IMR-90 (cell line): ENCODE measurements at regions not wholly inside any gene's neighbourhood (a gene's known extent, or its start where the extent isn't known, plus 50 kb on each side); places are given as distances from the start of the nearest gene placed in this dataset.
A peak's percentile ranks its signal among the peaks of the same experiment; 100 is the strongest.

Source experiments
- ATAC-seq: fragments of 200-7000 bp; cut with Tn5 transposase; 2 replicates; pipeline ENCODE4 v1.9.1; 2020; ENCODE audit warnings: low read depth, mild to moderate bottlenecking, moderate library complexity
- BruUV-seq: library from RNA; stranded (reverse); fragments of 400-500 nt; replicated peaks from 2 replicates; lab custom pipeline; 2021; lab: Mats Ljungman, UMichigan
- CTCF ChIA-PET: fragments of 300-600 bp; formaldehyde crosslinking; extraction: SDS; loops from one replicate; lab custom pipeline; 2021; ENCODE audit warnings: antibody characterized with exemption; lab: Yijun Ruan, JAX
- POLR2A ChIA-PET: fragments of 300-600 bp; sonication (Branson Sonifier 250); formaldehyde crosslinking; loops from one replicate; lab custom pipeline; 2022; ENCODE audit warnings: antibody characterized with exemption; ENCODE audit not compliant: unreplicated experiment; lab: Charles Lee
- DNase-seq: peaks from one replicate; pipeline ENCODE4 v3.0.0; 2013
- H2AFZ ChIP-seq: replicated peaks from 2 replicates; pipeline ENCODE3; 2013; ENCODE audit warnings: low read length, mild to moderate bottlenecking; ENCODE audit not compliant: poor library complexity
- H2AK5ac ChIP-seq: 2 replicates; pipeline ENCODE4 v1.6.1; 2013; ENCODE audit warnings: low read depth, low read length, inconsistent platforms
- H2AK9ac ChIP-seq: replicated peaks from 2 replicates; pipeline ENCODE3; 2013; ENCODE audit warnings: mild to moderate bottlenecking, low read depth, low read length, moderate library complexity; ENCODE audit not compliant: poor library complexity
- H2BK120ac ChIP-seq: 2 replicates; pipeline ENCODE4 v1.6.1; 2013; ENCODE audit warnings: low read depth, low read length, inconsistent platforms
- H2BK15ac ChIP-seq: 3 replicates; pipeline ENCODE4 v1.6.1; 2013; ENCODE audit warnings: low read depth, low read length, inconsistent platforms
- H2BK20ac ChIP-seq: 2 replicates; pipeline ENCODE4 v1.6.1; 2013; ENCODE audit warnings: low read depth, mild to moderate bottlenecking, inconsistent platforms, low read length, moderate library complexity
- H2BK5ac ChIP-seq: 2 replicates; pipeline ENCODE4 v1.6.1; 2013; ENCODE audit warnings: mild to moderate bottlenecking, low read depth, low read length, inconsistent platforms; ENCODE audit not compliant: poor library complexity, severe bottlenecking
- H3K14ac ChIP-seq: replicated peaks from 2 replicates; pipeline ENCODE4 v1.6.1; 2013; ENCODE audit warnings: low read depth, low read length, inconsistent platforms
- H3K18ac ChIP-seq: 2 replicates; pipeline ENCODE4 v1.6.1; 2013; ENCODE audit warnings: low read depth, low read length, control low read depth
- H3K23ac ChIP-seq: 2 replicates; pipeline ENCODE4 v1.6.1; 2013; ENCODE audit warnings: low read depth, low read length, inconsistent platforms
- H3K27ac ChIP-seq: 2 replicates; pipeline ENCODE4 v1.5.1; 2013; ENCODE audit warnings: mild to moderate bottlenecking, control low read depth, low read length; ENCODE audit not compliant: insufficient read depth
- H3K27me3 ChIP-seq: 2 replicates; pipeline ENCODE4 v1.6.1; 2013; ENCODE audit warnings: low read length; ENCODE audit not compliant: control insufficient read depth, insufficient read depth
- H3K36me3 ChIP-seq: 2 replicates; pipeline ENCODE4 v1.6.1; 2013; ENCODE audit warnings: low read length, mixed read lengths; ENCODE audit not compliant: control insufficient read depth, insufficient read depth
- H3K4ac ChIP-seq: 2 replicates; pipeline ENCODE4 v1.6.1; 2013; ENCODE audit warnings: low read depth, low read length, inconsistent platforms
- H3K4me1 ChIP-seq: 2 replicates; pipeline ENCODE4 v1.6.1; 2013; ENCODE audit warnings: low read length, mixed read lengths; ENCODE audit not compliant: control insufficient read depth, insufficient read depth
- H3K4me2 ChIP-seq: 2 replicates; pipeline ENCODE4 v1.6.1; 2013; ENCODE audit warnings: low read depth, mild to moderate bottlenecking, control low read depth, low read length, moderate library complexity
- H3K4me3 ChIP-seq: 2 replicates; pipeline ENCODE4 v1.5.1; 2013; ENCODE audit warnings: low read depth, mild to moderate bottlenecking, control low read depth, low read length, moderate library complexity; ENCODE audit not compliant: insufficient read depth
- H3K56ac ChIP-seq: 2 replicates; pipeline ENCODE4 v1.6.1; 2013; ENCODE audit warnings: low read length, inconsistent platforms; ENCODE audit not compliant: insufficient read depth; ENCODE audit errors: extremely low read depth
- H3K79me1 ChIP-seq, 2 experiments: 2 replicates each; pipeline ENCODE4 v1.6.1; 2013; ENCODE audit warnings: low read length in 2 of 2, inconsistent platforms in 1 of 2, low read depth in 1 of 2
- H3K9ac ChIP-seq: 2 replicates; pipeline ENCODE4 v1.6.1; 2013; ENCODE audit warnings: low read depth, low read length, control low read depth
- H3K9me1 ChIP-seq: 2 replicates; pipeline ENCODE4 v1.6.1; 2013; ENCODE audit warnings: low read length, inconsistent platforms; ENCODE audit not compliant: insufficient read depth
- H3K9me3 ChIP-seq: 2 replicates; pipeline ENCODE4 v1.6.1; 2013; ENCODE audit warnings: low read length; ENCODE audit not compliant: control insufficient read depth, insufficient read depth
- H4K20me1 ChIP-seq: 2 replicates; pipeline ENCODE4 v1.6.1; 2013; ENCODE audit warnings: low read length, inconsistent platforms; ENCODE audit not compliant: insufficient read depth
- H4K5ac ChIP-seq: 2 replicates; pipeline ENCODE4 v1.6.1; 2013; ENCODE audit warnings: mild to moderate bottlenecking, low read depth, low read length, control low read depth
- H4K8ac ChIP-seq, 2 experiments: 2 replicates each; pipeline ENCODE4 v1.6.1; 2013; ENCODE audit warnings: low read depth in 2 of 2, low read length in 2 of 2, control low read depth in 1 of 2, inconsistent platforms in 1 of 2
- H4K91ac ChIP-seq: 2 replicates; pipeline ENCODE4 v1.6.1; 2013; ENCODE audit warnings: low read depth, low read length, inconsistent platforms; ENCODE audit not compliant: insufficient read depth
- CEBPB ChIP-seq: IDR thresholded peaks from 2 replicates; pipeline ENCODE4 v1.6.1; 2012; ENCODE audit warnings: low read depth, low read length, improper control_type of control experiment
- WGBS, 2 experiments: methylation state at CpG; one replicate each; pipeline versions ENCODE4 v1.1.5 to v1.1.7; 2013; ENCODE audit warnings: missing lambda C conversion rate in 2 of 2; ENCODE audit not compliant: insufficient read length in 1 of 2; ENCODE audit errors: extremely low coverage in 2 of 2; 5-methylcytosine and 5-hydroxymethylcytosine counted together
- dilution Hi-C: fragments of 300-500 bp; cut with HindIII; formaldehyde crosslinking; loops from one replicate; pipeline ENCODE4 v1.14.3; 2018; ENCODE audit warnings: low sequenced_read_pairs; ENCODE audit not compliant: unreplicated experiment
- in situ Hi-C: fragments of 300-500 bp; cut with MboI; formaldehyde crosslinking; loops from 3 replicates; pipeline ENCODE4 v1.14.3; 2019; ENCODE audit warnings: low sequenced_read_pairs, inconsistent platforms, mixed read lengths
- intact Hi-C: fragments of 100-400 bp; cut with micrococcal nuclease; formaldehyde crosslinking; loops from 2 replicates; pipeline ENCODE4 v1.10.0; 2022

GRCh38 chr13:31072041-31072440, 89.7 kb downstream of the HSPH1 start:
- no peak overlapping the region for H2BK15ac ChIP-seq
- peak; percentile 41 for DNase-seq
- no peak overlapping the region for H3K56ac ChIP-seq
- H4K20me1 ChIP-seq = no peaks in the 10 kb centered on the region
- BruUV-seq = no TSS peak
- no peak for TF ChIP-seq CEBPB
- no peak overlapping the region for H2AK5ac ChIP-seq
- CTCF ChIA-PET = no interaction called here
- H4K8ac ChIP-seq = no peak overlapping the region
- 89% methylated on average over 3 of the region's 3 CpGs; no CpG with 5 or more reads in 1 of the 2 experiments for WGBS, 2 experiments
- H4K5ac ChIP-seq = no peak overlapping the region
- no peak overlapping the region for H4K91ac ChIP-seq
- POLR2A ChIA-PET = no interaction called here
- peaks cover 8% of the 10 kb centered on the region for H3K27me3 ChIP-seq
- H2BK5ac ChIP-seq = no peak overlapping the region
- H3K9me1 ChIP-seq = no peaks in the 10 kb centered on the region
- H2AK9ac ChIP-seq = no peak overlapping the region
- intact Hi-C loops (no loop called here), in situ Hi-C loops (no loop called here), dilution Hi-C loops (no loop called here)
- no peaks in the 10 kb centered on the region for H3K79me1 ChIP-seq
- no peak overlapping the region for H3K9ac ChIP-seq
- H3K23ac ChIP-seq = no peak overlapping the region
- no peak overlapping the region for H2BK120ac ChIP-seq
- H3K36me3 ChIP-seq = no peaks in the 10 kb centered on the region
- H2AFZ ChIP-seq = peak overlapping the region; percentile 71
- H3K4me1 ChIP-seq = no peaks in the 10 kb centered on the region; the same call in 1 of the 2 replicates
- ATAC-seq = peak; percentile 67; the same call in 1 of the 2 replicates
- no peak overlapping the region for H3K27ac ChIP-seq
- H3K18ac ChIP-seq = no peak overlapping the region
- H3K14ac ChIP-seq = no peak overlapping the region; the same call in 1 of the 2 replicates
- H3K9me3 ChIP-seq = no peaks in the 10 kb centered on the region
- H3K4me2 ChIP-seq = no peak overlapping the region
- no peak overlapping the region for H2BK20ac ChIP-seq
- no peak overlapping the region for H3K4me3 ChIP-seq
- H3K4ac ChIP-seq = no peak overlapping the region; the same call in 1 of the 2 replicates
